ENCODE measurements at regions not wholly inside any gene's neighbourhood (a gene's known extent, or its start where the extent isn't known, plus 50 kb on each side); places are given as distances from the start of the nearest gene placed in this dataset.

GRCh38 chr11:104246590-104246989, 82.6 kb upstream of the PDGFD start:
- DNase-seq (ENCODE audit: low read depth), result no peak

GRCh38 chr11:104238916-104239315, 75.0 kb upstream of the PDGFD start:
- DNase-seq (ENCODE audit: low read depth), result no peak

- DNase-seq (ENCODE audit: low read depth), result no peak
Measured at GRCh38 chr11:104225047-104225446, 61.1 kb upstream of the PDGFD start.

GRCh38 chr11:104222464-104222863, 58.5 kb upstream of the PDGFD start:
- no peak for DNase-seq (ENCODE audit: low read depth)

GRCh38 chr11:104221455-104221854, 57.5 kb upstream of the PDGFD start:
- no peak for DNase-seq (ENCODE audit: low read depth)

- DNase-seq (ENCODE audit: low read depth), result no peak
Measured at GRCh38 chr11:104219096-104219495, 55.1 kb upstream of the PDGFD start.

- no peak for DNase-seq (ENCODE audit: low read depth)
Measured at GRCh38 chr11:104214517-104214916, 50.6 kb upstream of the PDGFD start.

Data from non-pigmented ciliary epithelial cell (primary cell).